NCI-H187 treated with DMSO at 0.1 percent for 48 hours (cell line): ENCODE measurements at regions not wholly inside any gene's neighbourhood (a gene's known extent, or its start where the extent isn't known, plus 50 kb on each side); places are given as distances from the start of the nearest gene placed in this dataset.
"Not testable (repeated sequence)": the region's sequence is repeated elsewhere in the genome, so short reads cannot be mapped to it uniquely, and the experiment has no call there.

Experiments
- DNase-seq: peaks from one replicate; lab custom pipeline; 2025; lab: John Stamatoyannopoulos, UW

- not testable (repeated sequence) for DNase-seq
Observed at GRCh38 chr5:85657328-85657727, 960.4 kb upstream of the COX7C start.

GRCh38 chr5:85662969-85663707, 954.6 kb upstream of the COX7C start:
- not testable (repeated sequence) for DNase-seq

GRCh38 chr5:85663708-85664031, 954.1 kb upstream of the COX7C start:
- DNase-seq, result no peak

GRCh38 chr5:85670417-85670816, 947.3 kb upstream of the COX7C start:
- DNase-seq, result no peak

GRCh38 chr5:85671223-85671970, 946.3 kb upstream of the COX7C start:
- DNase-seq, result no peak

GRCh38 chr5:85681871-85682270, 935.9 kb upstream of the COX7C start:
- no peak for DNase-seq

GRCh38 chr5:85684351-85684750, 933.4 kb upstream of the COX7C start:
- DNase-seq, result no peak

- no peak for DNase-seq
Observed at GRCh38 chr5:85703296-85703695, 914.4 kb upstream of the COX7C start.

- DNase-seq, result no peak
Observed at GRCh38 chr5:85709728-85710127, 908.0 kb upstream of the COX7C start.

- DNase-seq, result no peak
Observed at GRCh38 chr5:85716344-85717202, 901.2 kb upstream of the COX7C start.

GRCh38 chr5:85717203-85717563, 900.6 kb upstream of the COX7C start:
- no peak for DNase-seq

- no peak for DNase-seq
Observed at GRCh38 chr5:85732185-85732584, 885.6 kb upstream of the COX7C start.

GRCh38 chr5:85741972-85742371, 875.8 kb upstream of the COX7C start:
- DNase-seq, result no peak

- no peak for DNase-seq
Observed at GRCh38 chr5:85760519-85760918, 857.2 kb upstream of the COX7C start.

- DNase-seq, result no peak
Observed at GRCh38 chr5:85769347-85769746, 848.4 kb upstream of the COX7C start.

- DNase-seq, result no peak
Observed at GRCh38 chr5:85784746-85785145, 833.0 kb upstream of the COX7C start.

- no peak for DNase-seq
Observed at GRCh38 chr5:85813146-85813545, 804.6 kb upstream of the COX7C start.

GRCh38 chr5:85814596-85814995, 803.1 kb upstream of the COX7C start:
- no peak for DNase-seq

GRCh38 chr5:85823462-85824426, 794.0 kb upstream of the COX7C start:
- no peak for DNase-seq

GRCh38 chr5:85838781-85839180, 779.0 kb upstream of the COX7C start:
- no peak for DNase-seq

- DNase-seq, result no peak
Observed at GRCh38 chr5:85841653-85842052, 776.1 kb upstream of the COX7C start.

GRCh38 chr5:85843535-85843934, 774.2 kb upstream of the COX7C start:
- DNase-seq, result no peak
